ENCODE measurements at regions not wholly inside any gene's neighbourhood (a gene's known extent, or its start where the extent isn't known, plus 50 kb on each side); places are given as distances from the start of the nearest gene placed in this dataset.

DNA sequence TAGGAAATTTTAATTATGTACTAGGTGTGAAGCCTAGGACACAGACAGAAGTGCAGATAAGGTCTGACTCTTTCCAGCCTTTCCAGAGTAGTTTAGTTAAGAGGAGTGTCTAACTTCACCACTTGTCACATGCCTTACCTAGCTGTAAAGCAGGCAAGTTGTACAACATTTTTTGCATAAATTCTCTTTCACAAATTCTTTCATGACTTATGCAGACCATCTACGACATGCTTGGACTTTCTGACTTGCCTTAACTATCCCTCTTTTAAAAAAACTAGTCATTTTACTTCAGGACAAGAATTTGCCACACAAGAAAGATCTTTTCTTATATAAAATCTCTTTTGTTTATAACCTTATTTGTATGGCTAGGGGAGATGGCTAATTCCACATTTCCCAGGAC lies 1273.6 kb upstream of the SLC39A10 start:
- TF ChIP-seq CTCF (IDR thresholded peaks at IDR 0.05) (no peak), POLR2A (IDR thresholded peaks at IDR 0.05) (no peak)
